ENCODE measurements at regions not wholly inside any gene's neighbourhood (a gene's known extent, or its start where the extent isn't known, plus 50 kb on each side); places are given as distances from the start of the nearest gene placed in this dataset.
"Not testable (repeated sequence)": the region's sequence is repeated elsewhere in the genome, so short reads cannot be mapped to it uniquely, and the experiment has no call there.

- DNase-seq = not testable (repeated sequence)
These were observed 951.0 kb upstream of the C9orf72 start for GRCh38 chr9:28524309-28524708.

- no peak for DNase-seq
These were observed 954.8 kb upstream of the C9orf72 start for GRCh38 chr9:28528049-28528448.

GRCh38 chr9:28538132-28538531 lies 964.9 kb upstream of the C9orf72 start:
- no peak for DNase-seq

- DNase-seq = no peak
These were observed 966.3 kb upstream of the C9orf72 start for GRCh38 chr9:28539434-28540070.

- no peak for DNase-seq
These were observed 969.6 kb upstream of the C9orf72 start for GRCh38 chr9:28542928-28543327.

GRCh38 chr9:28547527-28547926 lies 974.2 kb upstream of the C9orf72 start:
- DNase-seq = no peak

- DNase-seq = no peak
These were observed 990.1 kb upstream of the C9orf72 start for GRCh38 chr9:28563291-28563934.

DNA sequence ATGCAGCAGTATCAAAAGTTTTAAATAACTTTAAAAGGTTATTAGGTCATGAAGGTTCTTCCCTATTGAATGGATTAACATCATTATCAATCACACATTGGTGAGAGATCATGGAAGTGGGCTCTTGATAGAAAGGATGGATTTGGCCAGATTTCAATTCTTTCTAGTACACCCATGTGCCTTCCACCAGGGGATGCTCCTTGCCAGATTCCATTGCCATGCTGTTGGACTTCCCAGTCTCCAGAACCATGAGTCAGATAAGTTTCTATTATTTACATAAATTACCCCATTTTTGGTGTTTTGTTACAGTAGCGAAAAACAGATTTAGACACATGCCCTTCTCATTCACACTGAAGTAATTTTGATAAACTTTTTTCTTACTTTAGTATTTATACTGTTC lies 1010.6 kb upstream of the C9orf72 start:
- no peak for DNase-seq

- no peak for DNase-seq
These were observed 1011.3 kb upstream of the C9orf72 start for GRCh38 chr9:28584542-28584941.

DNA sequence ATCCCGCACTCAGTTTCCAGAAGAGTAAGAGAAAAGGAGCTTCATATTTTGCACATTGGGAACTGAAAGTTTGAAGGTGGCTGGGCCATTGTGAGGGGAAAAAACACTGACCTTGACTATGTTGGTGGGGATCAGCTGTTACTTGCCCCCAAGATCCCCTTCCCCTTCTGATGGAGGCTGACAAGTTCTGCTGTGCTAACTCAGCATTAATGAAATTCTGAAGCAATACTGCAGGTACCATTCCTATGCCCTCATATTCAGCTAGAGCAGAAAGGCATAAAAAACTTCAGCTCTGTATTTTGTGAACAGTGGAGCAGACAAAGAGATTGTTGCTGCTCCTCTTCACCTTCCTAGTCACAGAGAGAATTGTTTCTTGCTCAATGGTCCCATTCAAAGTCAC lies 1013.8 kb upstream of the C9orf72 start:
- DNase-seq = no peak

DNA sequence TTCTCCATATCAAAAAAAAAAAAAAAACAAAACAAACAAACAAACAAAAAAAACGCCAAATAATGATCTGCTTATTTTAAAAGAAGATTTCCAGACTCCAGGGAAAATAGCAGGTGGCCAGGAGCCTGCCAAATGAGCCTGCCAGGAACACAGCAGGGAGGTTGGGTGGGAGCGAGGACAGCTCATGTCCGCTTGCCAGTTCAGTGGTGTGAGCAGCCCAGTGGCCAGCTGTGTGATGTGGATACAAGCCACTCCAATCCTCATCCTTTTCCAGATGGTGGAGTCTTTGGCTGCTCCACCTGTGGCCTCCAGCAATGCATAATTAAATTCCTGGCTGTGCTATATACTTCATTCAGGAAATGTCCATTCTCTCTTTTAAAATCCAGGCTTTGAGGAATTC lies 1025.1 kb upstream of the C9orf72 start:
- DNase-seq = no peak

DNA sequence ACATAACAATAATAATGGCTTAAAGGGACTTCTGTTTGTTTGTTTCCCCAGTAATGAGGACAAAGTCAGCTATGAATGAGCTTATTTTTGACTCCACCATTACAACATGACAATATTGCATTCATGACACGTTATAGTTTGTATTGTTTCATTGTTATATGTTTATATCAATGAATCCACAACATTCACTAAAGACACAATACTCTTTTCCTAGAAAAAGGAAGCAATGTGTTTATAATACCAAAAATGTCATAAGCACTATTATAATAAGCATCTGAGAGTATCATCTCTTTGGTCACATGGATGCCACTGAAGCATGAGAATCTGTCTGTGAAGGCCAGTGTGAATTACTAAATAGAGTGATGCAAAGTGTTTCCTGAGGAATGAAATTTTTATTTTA lies 1026.9 kb upstream of the C9orf72 start:
- DNase-seq = no peak

GRCh38 chr9:28607843-28608242 lies 1034.6 kb upstream of the C9orf72 start:
- DNase-seq = no peak

DNA sequence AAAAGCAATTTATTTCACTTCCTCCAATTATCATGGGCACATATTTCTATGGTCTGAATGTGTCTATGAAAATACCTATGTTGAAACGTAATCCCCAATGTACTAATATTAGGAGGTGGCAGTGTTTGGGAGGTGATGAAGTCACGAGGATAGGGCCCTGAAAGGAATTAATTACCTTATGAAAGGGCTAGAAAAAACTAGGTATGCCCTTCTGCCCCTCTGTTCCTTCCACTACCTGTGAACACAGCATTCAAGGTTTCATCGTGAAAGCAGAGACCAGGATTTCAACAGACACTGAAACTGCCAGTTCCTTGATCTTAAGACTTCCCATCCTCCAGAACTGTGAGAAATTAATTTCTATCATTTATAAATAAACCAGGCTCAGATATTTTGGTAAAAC lies 1037.1 kb upstream of the C9orf72 start:
- DNase-seq = no peak

- no peak for DNase-seq
These were observed 1043.0 kb upstream of the C9orf72 start for GRCh38 chr9:28616310-28616709.

- DNase-seq = no peak
These were observed 1046.7 kb upstream of the C9orf72 start for GRCh38 chr9:28620011-28620410.

DNA sequence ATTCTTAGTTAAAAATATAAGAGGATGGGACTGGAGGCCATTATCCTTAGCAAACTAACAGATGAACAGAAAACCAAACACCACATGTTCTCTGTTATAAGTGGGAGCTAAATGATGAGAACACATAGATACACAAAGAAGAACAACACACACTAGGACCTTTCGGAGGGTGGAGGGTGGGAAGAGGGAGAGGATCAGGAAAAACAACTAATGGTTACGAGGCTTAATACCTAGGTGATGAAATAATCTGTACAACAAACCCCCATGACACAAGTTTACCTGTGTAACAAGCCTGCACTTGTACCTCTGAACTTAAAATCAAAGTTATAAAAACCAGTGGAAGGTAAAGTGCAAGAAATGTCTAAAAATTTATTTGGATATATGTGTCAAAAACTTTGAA lies 1047.4 kb upstream of the C9orf72 start:
- no peak for DNase-seq

GRCh38 chr9:28624771-28625170 lies 1051.5 kb upstream of the C9orf72 start:
- DNase-seq = no peak

DNA sequence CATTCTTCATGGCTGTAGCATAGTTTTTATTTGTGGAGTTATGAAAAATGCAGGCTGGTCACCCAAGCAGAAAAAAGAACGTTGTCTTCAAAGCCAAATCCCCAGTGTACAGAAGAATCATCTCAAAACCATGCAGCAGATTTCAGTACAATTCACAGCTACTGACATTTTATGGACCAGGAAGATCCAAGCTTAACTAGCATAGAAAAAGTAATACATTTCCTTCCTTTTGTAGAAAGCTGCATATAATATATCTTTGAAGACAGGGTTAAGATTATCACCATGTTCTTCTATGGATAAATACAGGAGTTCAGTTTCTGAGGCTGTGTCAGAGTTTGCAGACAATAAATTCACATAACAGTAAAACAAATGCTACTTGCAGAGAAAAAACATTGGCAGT lies 1054.8 kb upstream of the C9orf72 start:
- DNase-seq = no peak

- no peak for DNase-seq
These were observed 1075.4 kb upstream of the C9orf72 start for GRCh38 chr9:28648723-28649122.

DNA sequence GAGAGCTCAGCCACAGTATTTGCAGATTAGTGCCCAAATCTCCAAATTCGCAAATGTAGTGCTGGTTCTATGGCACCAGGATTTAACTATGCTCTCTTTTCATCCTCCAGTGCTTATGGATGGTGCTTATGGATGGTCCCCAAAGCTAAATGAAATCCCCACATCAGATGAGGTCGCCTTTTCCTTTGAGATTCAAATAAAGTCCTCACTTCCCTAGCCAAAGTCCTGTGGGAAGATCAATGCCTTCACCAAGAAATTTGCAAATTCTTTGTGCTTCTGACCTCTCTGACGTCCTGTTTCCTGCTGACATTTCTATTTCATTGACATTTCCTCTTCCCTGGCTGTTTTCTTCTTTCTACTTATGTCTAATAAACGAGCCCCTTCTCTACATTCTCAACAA lies 1077.0 kb upstream of the C9orf72 start:
- DNase-seq = no peak

DNA sequence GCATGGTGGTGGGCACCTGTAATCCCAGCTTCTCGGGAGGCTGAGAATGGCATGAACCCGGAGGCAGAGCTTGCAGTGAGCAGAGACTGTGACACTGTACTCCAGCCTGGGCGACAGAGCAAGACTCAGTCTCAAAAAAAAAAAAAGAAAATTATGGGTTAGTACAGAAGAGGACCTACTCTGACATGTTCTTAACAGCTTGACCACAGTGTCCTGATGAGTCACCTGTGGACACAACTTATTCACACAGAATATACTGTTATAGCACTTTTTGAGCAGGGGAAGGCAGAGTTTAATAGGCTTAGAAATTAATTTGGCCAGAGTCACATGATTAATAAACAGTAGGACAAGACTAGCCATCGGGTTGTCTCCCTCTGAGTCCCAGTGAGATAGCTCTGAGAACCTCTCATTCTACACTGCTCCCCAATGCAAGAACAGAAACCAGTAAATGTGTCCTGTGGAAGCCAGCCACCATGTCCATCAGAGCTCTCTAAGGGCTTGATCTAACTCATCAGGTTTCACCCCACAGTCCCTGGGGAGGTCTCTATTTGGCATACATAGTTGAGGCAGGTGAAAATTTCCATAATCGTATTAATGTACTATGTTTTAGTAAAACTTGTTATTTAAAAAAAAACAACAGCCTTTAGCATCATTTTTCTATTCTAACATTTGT lies 1077.9 kb upstream of the C9orf72 start:
- DNase-seq = no peak

DNA sequence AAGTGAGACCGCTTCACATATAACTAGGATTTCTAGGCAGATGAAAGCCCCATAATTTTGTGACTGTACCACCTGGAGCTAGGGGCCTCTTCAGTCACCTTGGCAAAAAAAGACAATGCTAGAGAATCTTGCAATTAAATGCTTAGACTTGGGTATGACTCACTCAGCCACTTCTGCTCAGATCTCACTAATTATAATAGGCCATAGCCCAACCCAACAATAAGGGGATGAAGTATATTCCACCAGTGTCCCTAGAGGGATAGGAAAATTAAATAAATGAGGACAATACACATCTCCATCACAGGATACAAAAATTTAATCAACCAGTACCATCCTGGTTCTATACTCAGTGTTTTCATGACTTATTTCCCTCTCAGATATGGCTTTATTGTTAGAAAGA lies 1079.9 kb upstream of the C9orf72 start:
- no peak for DNase-seq

- DNase-seq = no peak
These were observed 1083.4 kb upstream of the C9orf72 start for GRCh38 chr9:28656727-28657126.

GRCh38 chr9:28661853-28662252 lies 1088.6 kb upstream of the C9orf72 start:
- DNase-seq = no peak
